Activated T-cell treated with anti-CD3 and anti-CD28 coated beads, Interleukin-2, amount 50 U/mL, for 48 hours (primary cell): ENCODE measurements at regions not wholly inside any gene's neighbourhood (a gene's known extent, or its start where the extent isn't known, plus 50 kb on each side); places are given as distances from the start of the nearest gene placed in this dataset.

Experiments
- DNase-seq, 2 experiments: peaks; one replicate each; pipeline ENCODE4 v3.0.0-alpha.2; 2020

DNA sequence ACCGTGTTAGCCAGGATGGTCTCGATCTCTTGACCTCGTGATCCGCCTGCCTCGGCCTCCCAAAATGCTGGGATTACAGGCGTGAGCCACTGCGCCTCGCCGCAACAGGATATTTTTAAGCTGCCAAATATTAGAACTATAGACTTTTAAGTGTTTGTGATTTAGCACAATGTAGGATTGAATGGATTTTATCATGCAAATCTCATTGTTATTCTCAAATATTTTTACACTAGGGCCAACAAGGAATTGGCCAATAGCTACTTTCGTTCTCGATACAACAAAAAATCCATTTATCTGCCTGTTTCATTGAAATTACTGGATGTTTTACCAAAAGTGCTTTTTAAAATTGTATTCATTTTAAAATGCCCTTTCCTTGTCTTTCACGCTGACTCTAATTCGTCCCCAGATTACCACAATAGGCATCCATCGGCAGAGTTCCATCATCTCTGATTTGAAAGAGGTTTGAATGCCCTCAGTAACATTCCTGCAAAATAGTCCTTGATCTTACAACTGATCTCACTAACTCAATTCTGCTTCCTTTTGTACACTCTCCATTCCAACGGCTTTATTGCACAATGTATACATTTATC, 99.6 kb upstream of the ROBO2 start:
- no peak for DNase-seq

DNA sequence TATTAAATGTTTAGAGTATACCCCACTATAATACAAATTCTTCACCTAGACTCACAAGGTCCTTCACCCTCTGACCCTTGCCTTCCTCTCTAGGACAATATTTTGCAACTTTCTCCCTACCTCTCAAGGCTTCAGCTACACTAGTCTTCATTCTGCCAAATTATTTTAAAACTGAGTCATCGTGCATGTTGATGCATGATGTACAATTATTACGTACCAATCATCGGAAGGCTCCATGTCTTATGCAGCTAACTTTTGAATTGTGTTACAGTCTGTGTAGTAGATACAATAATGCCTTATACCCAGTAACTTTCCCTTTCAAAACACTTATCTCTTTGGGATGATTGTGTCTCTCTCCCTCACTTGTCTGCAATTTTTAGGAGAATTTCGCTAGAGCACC, 98.5 kb upstream of the ROBO2 start:
- no peak for DNase-seq

GRCh38 chr3:76942101-76942500, 97.8 kb upstream of the ROBO2 start:
- no peak for DNase-seq

DNA sequence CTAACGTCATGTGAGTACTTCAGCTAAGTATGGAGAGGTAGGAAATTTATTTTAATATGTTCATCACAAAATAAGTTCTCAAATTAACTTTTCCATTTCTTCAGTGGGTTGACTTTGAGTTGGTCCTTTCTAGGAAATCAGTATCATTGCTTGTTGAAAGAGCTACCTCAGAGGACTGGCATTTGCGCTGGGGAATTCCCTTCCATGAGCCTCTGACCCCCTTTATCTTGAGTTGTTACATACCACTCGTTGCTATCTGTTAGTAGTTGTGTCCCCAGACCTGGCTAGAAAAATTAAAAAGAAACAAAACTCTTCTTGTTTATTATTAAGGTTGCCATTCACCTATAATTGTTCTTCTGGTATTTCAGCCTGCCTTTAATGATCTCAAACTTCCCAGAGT, 96.8 kb upstream of the ROBO2 start:
- DNase-seq, result no peak

DNA sequence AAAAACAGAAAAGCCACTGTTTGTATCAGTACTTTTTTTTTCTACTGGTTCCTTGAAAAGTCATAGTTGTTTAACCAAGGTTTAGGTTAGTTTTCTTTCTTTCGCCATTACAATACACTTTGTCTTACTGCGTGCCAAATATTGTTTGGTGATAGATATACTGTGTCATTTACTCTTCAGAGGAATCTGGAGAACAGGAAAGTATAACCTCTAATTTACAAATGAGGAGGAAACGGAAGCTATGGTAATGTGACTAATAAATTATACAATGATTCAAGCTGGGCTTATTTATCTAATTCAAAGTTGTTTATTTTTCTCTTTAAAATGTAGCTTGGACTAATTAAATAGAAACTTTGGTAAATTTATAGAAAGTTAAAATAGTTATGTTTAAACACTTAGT, 96.2 kb upstream of the ROBO2 start:
- DNase-seq, result no peak

DNA sequence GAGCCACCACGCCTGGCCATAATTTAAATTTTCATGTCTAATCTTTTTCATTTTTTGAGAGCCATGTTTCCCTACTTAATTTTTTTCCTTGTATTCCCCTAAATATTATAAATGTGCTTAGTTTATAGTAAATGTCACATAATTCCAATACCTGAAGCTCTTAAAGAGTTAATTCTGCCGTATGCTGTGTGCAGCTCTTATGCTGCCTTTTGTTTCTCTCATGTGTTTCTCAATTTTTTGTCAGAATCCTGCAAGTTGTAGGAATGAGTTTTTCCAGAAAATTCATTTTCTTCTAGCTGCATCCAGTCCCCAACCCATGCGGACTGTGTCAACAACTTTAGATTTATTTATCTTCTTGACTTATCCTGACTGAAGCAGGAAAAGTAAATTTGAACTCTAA, 90.9 kb upstream of the ROBO2 start:
- no peak for DNase-seq

DNA sequence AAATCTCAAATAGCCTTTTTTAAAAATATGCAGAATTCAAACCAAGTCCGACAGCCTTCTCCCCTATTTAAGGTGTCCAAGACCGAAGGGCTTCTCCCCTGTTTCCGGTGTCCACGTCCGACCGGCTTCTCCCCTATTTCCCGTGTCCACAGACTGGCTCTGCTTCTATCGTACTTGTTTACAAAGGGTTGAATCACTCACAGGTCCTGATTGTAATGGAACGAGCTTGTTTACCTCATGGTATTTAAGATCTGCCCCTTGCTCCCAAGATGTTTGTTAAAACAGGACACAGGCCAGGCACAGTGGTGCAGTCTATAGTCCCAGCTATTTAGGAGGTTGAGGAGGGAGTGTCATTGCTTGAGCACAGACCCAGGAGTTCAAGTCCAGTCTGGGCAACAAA, 90.4 kb upstream of the ROBO2 start:
- no peak for DNase-seq

DNA sequence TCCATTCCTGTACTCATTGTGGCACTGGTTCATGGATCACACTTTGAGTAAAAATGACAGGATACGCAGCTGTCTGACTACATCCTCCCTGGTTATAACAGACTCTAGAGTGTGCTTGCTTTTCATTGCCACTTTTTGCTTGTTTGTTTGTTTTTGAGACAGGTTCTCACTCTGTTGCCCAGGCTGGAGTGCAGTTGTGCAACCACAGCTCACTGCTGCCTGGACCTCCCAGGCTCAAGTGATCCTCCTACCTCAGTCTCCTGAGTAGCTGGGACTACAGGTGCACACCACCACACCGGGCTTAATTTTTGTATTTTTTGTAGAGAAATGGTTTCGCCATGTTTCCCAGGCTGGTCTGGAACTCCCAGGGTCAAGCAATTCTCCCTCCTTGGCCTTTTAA, 89.3 kb upstream of the ROBO2 start:
- DNase-seq, result no peak

GRCh38 chr3:76954412-76954811, 85.5 kb upstream of the ROBO2 start:
- no peak for DNase-seq

GRCh38 chr3:76958274-76958673, 81.6 kb upstream of the ROBO2 start:
- DNase-seq, result no peak

DNA sequence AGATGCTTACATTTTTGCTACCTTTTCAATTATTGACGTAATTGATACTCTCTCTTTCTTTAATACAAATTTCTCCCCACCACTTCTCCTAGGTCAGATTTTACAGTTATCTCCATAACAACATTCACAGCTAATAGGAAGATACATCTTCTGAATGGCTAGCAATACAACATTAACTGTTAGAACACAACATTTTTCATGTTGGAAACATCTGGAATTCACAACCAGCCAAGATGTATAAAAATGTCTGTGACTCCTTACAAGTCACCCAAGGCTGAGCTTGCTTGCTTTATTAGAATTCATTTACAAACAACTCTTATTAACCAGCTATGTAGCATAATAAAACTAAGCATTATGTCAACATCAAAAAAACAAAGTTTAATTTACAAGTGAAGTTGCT, 81.0 kb upstream of the ROBO2 start:
- DNase-seq, result no peak

DNA sequence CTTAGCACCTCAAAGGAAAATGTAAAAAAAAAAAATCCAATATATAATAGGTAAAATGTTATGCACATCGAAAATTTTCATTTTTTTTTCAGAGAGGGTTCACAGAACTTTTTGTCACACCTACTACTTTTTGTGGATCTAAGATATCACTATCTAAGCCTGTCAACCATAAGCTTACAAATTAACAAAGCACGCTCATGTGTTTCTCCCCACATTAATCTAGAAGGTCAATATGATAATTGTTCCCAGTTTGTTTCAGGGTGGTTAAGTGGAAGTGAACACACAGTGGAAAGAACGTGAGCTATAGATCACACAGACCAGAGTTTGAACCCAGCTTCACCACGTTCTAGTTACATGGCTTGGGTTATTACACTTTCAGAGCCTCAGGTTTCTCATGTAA, 78.6 kb upstream of the ROBO2 start:
- DNase-seq, result no peak

DNA sequence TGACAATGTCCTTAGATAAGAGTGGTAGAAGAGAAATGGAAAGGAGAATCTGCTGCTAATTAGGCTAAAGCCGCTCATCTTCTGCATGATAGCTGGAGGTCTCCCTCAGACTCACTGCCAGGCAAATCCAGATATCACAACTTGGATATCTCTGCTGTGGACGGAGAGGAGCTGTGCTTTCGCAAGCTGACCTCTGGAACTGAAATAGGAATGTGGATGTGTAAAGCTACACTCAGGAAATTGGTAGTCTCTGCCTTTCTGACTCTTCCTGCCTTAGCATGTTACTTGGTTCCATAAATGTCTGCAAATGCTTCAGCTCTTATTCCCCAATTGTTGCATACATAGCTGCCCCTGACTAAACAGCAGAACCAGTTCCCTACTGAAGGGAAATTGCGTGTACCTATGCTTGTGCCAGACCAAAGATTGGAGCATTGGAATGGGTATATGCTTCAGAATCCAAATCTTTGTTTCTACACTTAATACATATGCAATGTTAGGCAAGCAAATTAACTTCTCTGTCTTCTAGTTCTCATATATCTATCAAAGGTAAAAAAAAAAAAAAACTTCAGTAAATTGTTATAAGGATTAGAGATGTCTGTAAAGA, 74.7 kb upstream of the ROBO2 start:
- DNase-seq, result no peak

GRCh38 chr3:76969471-76969870, 70.4 kb upstream of the ROBO2 start:
- DNase-seq, result no peak

DNA sequence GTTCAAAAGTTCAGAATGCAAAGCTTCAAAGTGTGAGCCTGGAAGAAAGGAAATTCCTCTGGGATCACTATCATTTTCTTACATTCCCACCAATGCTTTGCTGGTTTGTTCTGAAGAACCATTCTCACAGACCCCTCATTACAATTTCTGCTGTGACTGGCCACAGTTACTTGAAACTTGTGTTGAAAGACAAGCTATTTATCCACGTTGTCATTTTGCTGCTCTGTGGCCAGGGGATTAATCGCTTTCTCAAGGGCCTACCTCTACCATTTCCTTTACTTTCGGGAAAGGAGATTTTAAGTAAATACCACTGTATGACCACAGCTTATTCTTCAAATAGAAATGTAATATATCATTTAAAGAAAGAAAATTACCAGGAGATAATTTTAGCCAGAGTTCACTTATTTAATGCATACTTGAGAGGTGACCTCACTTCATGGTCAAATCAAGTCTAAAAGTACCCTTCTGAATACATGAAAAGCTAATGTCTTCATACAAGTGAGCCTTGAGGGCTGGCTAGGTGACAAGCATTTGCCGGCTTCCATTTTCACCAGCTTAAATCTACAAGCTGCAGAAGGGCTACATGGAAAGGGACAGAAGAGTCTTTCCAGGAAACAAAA, 69.8 kb upstream of the ROBO2 start:
- DNase-seq, result no peak

DNA sequence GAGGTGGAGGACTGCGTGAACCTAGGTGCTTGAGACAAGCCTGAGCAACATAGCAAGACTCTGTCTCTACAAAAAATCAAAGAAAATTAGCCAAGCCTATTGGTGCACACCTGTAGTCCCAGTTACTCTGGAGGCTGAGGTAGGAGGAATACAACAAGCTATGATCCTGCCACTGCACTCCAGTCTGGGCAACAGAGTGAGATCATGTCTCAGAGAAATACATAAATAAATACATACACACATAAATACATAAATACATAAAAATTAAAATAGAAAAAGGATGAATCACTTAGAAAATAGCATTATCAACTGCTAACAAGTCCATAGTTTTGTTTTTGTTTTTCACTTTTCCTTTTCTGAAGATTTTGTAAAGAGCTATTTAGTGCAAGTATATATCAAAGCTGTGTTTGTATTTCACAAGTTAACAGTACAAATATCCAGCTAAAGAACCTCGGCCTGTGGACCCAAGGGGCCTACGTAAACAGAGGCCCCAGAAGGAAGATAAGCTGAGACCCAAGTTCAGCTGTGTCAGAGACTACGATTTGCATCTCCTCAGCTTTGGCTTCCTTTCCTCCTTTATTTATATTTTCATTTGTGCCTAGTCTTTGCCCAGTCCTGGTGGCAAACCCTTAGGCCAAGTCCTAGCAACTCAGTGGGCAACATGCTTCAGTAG, 67.1 kb upstream of the ROBO2 start:
- DNase-seq, result no peak

DNA sequence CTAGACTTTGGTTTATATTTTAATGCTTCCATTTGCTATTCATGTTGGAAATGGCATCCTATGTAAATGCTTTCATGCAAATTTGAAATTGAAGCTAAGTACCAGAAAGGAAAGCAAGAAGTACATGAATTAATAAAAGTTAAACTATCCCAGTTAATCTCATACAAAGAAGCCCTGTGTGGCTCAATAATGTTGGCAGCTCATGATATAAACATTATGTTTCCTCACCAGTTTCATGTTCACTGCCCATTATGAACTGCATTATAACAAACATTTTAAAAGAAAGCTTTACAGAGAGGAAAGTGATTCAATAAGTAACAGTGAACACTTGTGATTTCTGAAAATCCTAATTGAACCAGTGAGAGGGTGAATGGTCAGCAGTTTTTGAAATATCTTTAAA, 62.9 kb upstream of the ROBO2 start:
- no peak for DNase-seq

GRCh38 chr3:76985645-76986044, 54.3 kb upstream of the ROBO2 start:
- DNase-seq, result no peak

- DNase-seq, result no peak
These were observed 52.9 kb upstream of the ROBO2 start for GRCh38 chr3:76986876-76987474.
